Small intestine (tissue), 7 donors: ENCODE measurements at regions not wholly inside any gene's neighbourhood (a gene's known extent, or its start where the extent isn't known, plus 50 kb on each side); places are given as distances from the start of the nearest gene placed in this dataset.

Experiments
- DNase-seq, 2 donors: peaks; one replicate each; pipeline versions ENCODE4 v3.0.0 to v3.0.0-alpha.2; 2013
- FAIRE-seq: peaks from 2 replicates; lab custom pipeline; 2012; peaks lifted over from hg19 to GRCh38; lab: Jason Lieb, UNC
- H3K27ac ChIP-seq, 3 donors: one replicate each; pipeline ENCODE4 v1.5.1; 2013; ENCODE audit warnings: low read length in 2 of 3, mild to moderate bottlenecking in 2 of 3, control low read depth in 1 of 3, inconsistent platforms in 1 of 3, low read depth in 1 of 3, moderate library complexity in 1 of 3
- H3K27me3 ChIP-seq, 3 donors: one replicate each; pipeline ENCODE4 v1.6.1; 2013; ENCODE audit warnings: low read length in 3 of 3, inconsistent platforms in 1 of 3; ENCODE audit not compliant: control insufficient read depth in 3 of 3, insufficient read depth in 3 of 3
- H3K36me3 ChIP-seq, 3 donors: one replicate each; pipeline ENCODE4 v1.6.1; 2013; ENCODE audit warnings: low read length in 3 of 3, inconsistent platforms in 1 of 3, low read depth in 1 of 3, mild to moderate bottlenecking in 1 of 3, moderate library complexity in 1 of 3; ENCODE audit not compliant: control insufficient read depth in 3 of 3, insufficient read depth in 2 of 3
- H3K4me1 ChIP-seq, 3 donors: one replicate each; pipeline ENCODE4 v1.6.1; 2013; ENCODE audit warnings: low read length in 2 of 3, inconsistent platforms in 1 of 3, low read depth in 1 of 3, mild to moderate bottlenecking in 1 of 3, moderate library complexity in 1 of 3; ENCODE audit not compliant: control insufficient read depth in 3 of 3, insufficient read depth in 2 of 3
- H3K4me3 ChIP-seq, 3 donors: one replicate each; pipeline ENCODE4 v1.5.1; 2013; ENCODE audit warnings: low read length in 3 of 3, control low read depth in 1 of 3, inconsistent platforms in 1 of 3, low read depth in 1 of 3, mild to moderate bottlenecking in 1 of 3, moderate library complexity in 1 of 3
- H3K9me3 ChIP-seq, 2 donors: one replicate each; pipeline ENCODE4 v1.6.1; 2013; ENCODE audit warnings: low read depth in 1 of 2, low read length in 1 of 2; ENCODE audit not compliant: control insufficient read depth in 2 of 2, insufficient read depth in 1 of 2
- WGBS, 3 donors: extraction: QIAGEN DNeasy Blood & Tissue Kit; methylation state at CpG; one replicate each; pipeline ENCODE4 v1.1.7; 2013; 5-methylcytosine and 5-hydroxymethylcytosine counted together
- donor health status: healthy with polysubstance abuse.
- donor health status: control.
- donor health status: control.
- donor health status: Bipolar disorder and iron deficiency.
- donor health status: healthy.

- 36 to 75% (median 42%) methylated on average over 1 of the region's 1 CpG for WGBS, 3 donors
- H3K9me3 ChIP-seq, result peaks cover 0 to 2% of the 10 kb centered on the region in 2 donors
- no peaks in the 10 kb centered on the region for H3K36me3 ChIP-seq
- DNase-seq, result no peak
- no peak overlapping the region for H3K27ac ChIP-seq
- H3K27me3 ChIP-seq, result no peaks in the 10 kb centered on the region
- FAIRE-seq, result no peak
- no peak overlapping the region for H3K4me3 ChIP-seq
- H3K4me1 ChIP-seq, result no peaks in the 10 kb centered on the region
Measured at GRCh38 chr7:137172105-137172590, 171.4 kb downstream of the PTN start.

GRCh38 chr7:137169282-137169698 lies 174.2 kb downstream of the PTN start:
- 21 to 28% (median 25%) methylated on average over 8 of the region's 8 CpGs for WGBS, 3 donors
- H3K27ac ChIP-seq, result no peak overlapping the region
- H3K27me3 ChIP-seq, result no peaks in the 10 kb centered on the region
- DNase-seq, result peak in 1 of 2 donors; percentile 60
- no peaks in the 10 kb centered on the region for H3K36me3 ChIP-seq
- no peak for FAIRE-seq
- no peaks in the 10 kb centered on the region for H3K9me3 ChIP-seq
- H3K4me3 ChIP-seq, result no peak overlapping the region
- H3K4me1 ChIP-seq, result no peaks in the 10 kb centered on the region

GRCh38 chr7:137167609-137168008 lies 175.9 kb downstream of the PTN start:
- DNase-seq (no peak), FAIRE-seq (no peak)
- Histone ChIP-seq H3K4me3 (no peak overlapping the region), H3K27me3 (no peaks in the 10 kb centered on the region), H3K9me3 (peaks cover 0 to 2% of the 10 kb centered on the region in 2 donors), H3K36me3 (no peaks in the 10 kb centered on the region), H3K4me1 (no peaks in the 10 kb centered on the region), H3K27ac (no peak overlapping the region)
- WGBS, 3 donors, result 87 to 99% (median 94%) methylated on average over 2 of the region's 2 CpGs

- no peak overlapping the region for H3K27ac ChIP-seq
- H3K27me3 ChIP-seq, result no peaks in the 10 kb centered on the region
- H3K4me3 ChIP-seq, result no peak overlapping the region
- no peaks in the 10 kb centered on the region for H3K36me3 ChIP-seq
- FAIRE-seq, result no peak
- peaks cover 0 to 2% of the 10 kb centered on the region in 2 donors for H3K9me3 ChIP-seq
- H3K4me1 ChIP-seq, result no peaks in the 10 kb centered on the region
- no peak for DNase-seq
- 47 to 66% (median 50%) methylated on average over 2 of the region's 2 CpGs for WGBS, 3 donors
Measured at GRCh38 chr7:137166363-137166762, 177.2 kb downstream of the PTN start.

GRCh38 chr7:137165786-137166185 lies 177.7 kb downstream of the PTN start:
- 85 to 89% (median 87%) methylated on average over 3 of the region's 3 CpGs for WGBS, 3 donors
- no peak for DNase-seq
- peaks cover 0 to 2% of the 10 kb centered on the region in 2 donors for H3K9me3 ChIP-seq
- no peak overlapping the region for H3K27ac ChIP-seq
- H3K36me3 ChIP-seq, result no peaks in the 10 kb centered on the region
- no peak overlapping the region for H3K4me3 ChIP-seq
- no peak for FAIRE-seq
- no peaks in the 10 kb centered on the region for H3K4me1 ChIP-seq
- no peaks in the 10 kb centered on the region for H3K27me3 ChIP-seq

GRCh38 chr7:137165241-137165640 lies 178.3 kb downstream of the PTN start:
- Histone ChIP-seq H3K4me1 (no peaks in the 10 kb centered on the region), H3K4me3 (no peak overlapping the region), H3K27me3 (no peaks in the 10 kb centered on the region), H3K27ac (no peak overlapping the region), H3K36me3 (no peaks in the 10 kb centered on the region), H3K9me3 (peaks cover 0 to 2% of the 10 kb centered on the region in 2 donors)
- FAIRE-seq, result no peak
- DNase-seq, result no peak
- 66 to 70% (median 69%) methylated on average over 3 of the region's 3 CpGs for WGBS, 3 donors

GRCh38 chr7:137164251-137164650 lies 179.3 kb downstream of the PTN start:
- FAIRE-seq (no peak), DNase-seq (no peak)
- no peaks in the 10 kb centered on the region for H3K27me3 ChIP-seq
- H3K27ac ChIP-seq, result no peak overlapping the region
- no peaks in the 10 kb centered on the region for H3K36me3 ChIP-seq
- H3K4me1 ChIP-seq, result no peaks in the 10 kb centered on the region
- peaks cover 0 to 2% of the 10 kb centered on the region in 2 donors for H3K9me3 ChIP-seq
- no peak overlapping the region for H3K4me3 ChIP-seq
- 93 to 96% (median 96%) methylated on average over 21 of the region's 21 CpGs for WGBS, 3 donors

GRCh38 chr7:137160236-137160635 lies 183.3 kb downstream of the PTN start:
- no peak overlapping the region for H3K4me3 ChIP-seq
- 71 to 79% (median 74%) methylated on average over 4 of the region's 4 CpGs for WGBS, 3 donors
- H3K27me3 ChIP-seq, result no peaks in the 10 kb centered on the region
- no peaks in the 10 kb centered on the region for H3K36me3 ChIP-seq
- no peak overlapping the region for H3K27ac ChIP-seq
- FAIRE-seq (no peak), DNase-seq (no peak)
- H3K4me1 ChIP-seq, result no peaks in the 10 kb centered on the region
- H3K9me3 ChIP-seq, result peaks cover 2% of the 10 kb centered on the region in 2 donors

GRCh38 chr7:137157256-137157655 lies 186.3 kb downstream of the PTN start:
- no peak for FAIRE-seq
- H3K27me3 ChIP-seq, result no peaks in the 10 kb centered on the region
- no peaks in the 10 kb centered on the region for H3K4me1 ChIP-seq
- DNase-seq, result no peak
- no peak overlapping the region for H3K27ac ChIP-seq
- no peaks in the 10 kb centered on the region for H3K36me3 ChIP-seq
- peaks cover 0 to 2% of the 10 kb centered on the region in 2 donors for H3K9me3 ChIP-seq
- WGBS, 3 donors, result 90 to 96% (median 92%) methylated on average over 1 of the region's 1 CpG
- no peak overlapping the region for H3K4me3 ChIP-seq
